Gastroesophageal sphincter (tissue), 4 donors: ENCODE measurements at regions not wholly inside any gene's neighbourhood (a gene's known extent, or its start where the extent isn't known, plus 50 kb on each side); places are given as distances from the start of the nearest gene placed in this dataset.

ENCODE experiments used
- ATAC-seq: fragments of 150-250 bp; one replicate; pipeline ENCODE4 v1.9.1; 2016; ENCODE audit warnings: mild to moderate bottlenecking, moderate library complexity
- H3K27ac ChIP-seq, 4 donors: fragments of 200-600 bp; sonication (generic) in 3 of 4; 1 replicate in 3 of 4; 2 replicates in 1 of 4; pipeline ENCODE4 v1.5.1; 2016 to 2019
- H3K27me3 ChIP-seq: fragments of 200-600 bp; sonication (generic); one replicate; pipeline ENCODE4 v1.5.1; 2019
- H3K36me3 ChIP-seq, 2 donors: fragments of 200-600 bp; sonication (generic); one replicate each; pipeline ENCODE4 v1.5.1; 2019; ENCODE audit warnings: control low read depth in 1 of 2
- H3K4me1 ChIP-seq, 3 donors: fragments of 200-600 bp; sonication (generic); 1 replicate in 2 of 3; 2 replicates in 1 of 3; pipeline ENCODE4 v1.5.1; 2016 to 2019; ENCODE audit warnings: control low read depth in 2 of 3
- H3K4me3 ChIP-seq, 2 donors: fragments of 200-600 bp; sonication (generic); one replicate each; pipeline ENCODE4 v1.5.1; 2019; ENCODE audit warnings: mild to moderate bottlenecking in 1 of 2, moderate library complexity in 1 of 2
- H3K9me3 ChIP-seq, 3 donors: fragments of 200-600 bp; sonication (generic); one replicate each; pipeline ENCODE4 v1.5.1; 2017 to 2019; ENCODE audit warnings: control low read depth in 2 of 3
- EP300 ChIP-seq: sonication (generic); formaldehyde crosslinking; IDR thresholded peaks from one replicate; pipeline ENCODE4 v1.6.1; 2017; ENCODE audit warnings: antibody characterized with exemption, mild to moderate bottlenecking
- POLR2A ChIP-seq, 2 donors: fragments of 450-650 bp; IDR thresholded peaks; one replicate each; pipeline ENCODE4 v1.6.1; 2017; ENCODE audit warnings: antibody characterized with exemption in 2 of 2, mild to moderate bottlenecking in 2 of 2, moderate library complexity in 1 of 2
- POLR2AphosphoS5 ChIP-seq: sonication (generic); formaldehyde crosslinking; IDR thresholded peaks from one replicate; pipeline ENCODE4 v1.6.1; 2017; ENCODE audit warnings: antibody characterized with exemption
- WGBS, 2 donors: methylation state at CpG; one replicate each; pipeline ENCODE4 v1.1.5; 2018; ENCODE audit warnings: low coverage in 1 of 2; 5-methylcytosine and 5-hydroxymethylcytosine counted together
- TF ChIP-seq, protein P1 (sequence below), 4 experiments: fragments of 200-600 bp in 2 of 4; fragments of 450-650 bp in 2 of 4; sonication (generic) in 1 of 4; IDR thresholded peaks; one replicate each; pipeline ENCODE4 v1.5.1; 2017 to 2019; ENCODE audit warnings: antibody characterized with exemption in 4 of 4, mild to moderate bottlenecking in 2 of 4, moderate library complexity in 2 of 4

GRCh38 chr4:44019721-44020120, 428.9 kb downstream of the KCTD8 start:
- no peak for ATAC-seq
- H3K9me3 ChIP-seq = peaks cover 0 to 3% (median 0%) of the 10 kb centered on the region in 3 donors
- no peak overlapping the region for H3K4me3 ChIP-seq
- TF ChIP-seq, protein P1, sequence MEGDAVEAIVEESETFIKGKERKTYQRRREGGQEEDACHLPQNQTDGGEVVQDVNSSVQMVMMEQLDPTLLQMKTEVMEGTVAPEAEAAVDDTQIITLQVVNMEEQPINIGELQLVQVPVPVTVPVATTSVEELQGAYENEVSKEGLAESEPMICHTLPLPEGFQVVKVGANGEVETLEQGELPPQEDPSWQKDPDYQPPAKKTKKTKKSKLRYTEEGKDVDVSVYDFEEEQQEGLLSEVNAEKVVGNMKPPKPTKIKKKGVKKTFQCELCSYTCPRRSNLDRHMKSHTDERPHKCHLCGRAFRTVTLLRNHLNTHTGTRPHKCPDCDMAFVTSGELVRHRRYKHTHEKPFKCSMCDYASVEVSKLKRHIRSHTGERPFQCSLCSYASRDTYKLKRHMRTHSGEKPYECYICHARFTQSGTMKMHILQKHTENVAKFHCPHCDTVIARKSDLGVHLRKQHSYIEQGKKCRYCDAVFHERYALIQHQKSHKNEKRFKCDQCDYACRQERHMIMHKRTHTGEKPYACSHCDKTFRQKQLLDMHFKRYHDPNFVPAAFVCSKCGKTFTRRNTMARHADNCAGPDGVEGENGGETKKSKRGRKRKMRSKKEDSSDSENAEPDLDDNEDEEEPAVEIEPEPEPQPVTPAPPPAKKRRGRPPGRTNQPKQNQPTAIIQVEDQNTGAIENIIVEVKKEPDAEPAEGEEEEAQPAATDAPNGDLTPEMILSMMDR (IDR thresholded peaks at IDR 0.05) = no peak
- no peak for TF ChIP-seq POLR2A (IDR thresholded peaks at IDR 0.05)
- TF ChIP-seq POLR2AphosphoS5 = no peak
- TF ChIP-seq EP300 = no peak
- H3K4me1 ChIP-seq = no peaks in the 10 kb centered on the region
- 35 to 40% methylated on average over 1 of the region's 1 CpG for WGBS, 2 donors
- H3K36me3 ChIP-seq = no peaks in the 10 kb centered on the region
- H3K27me3 ChIP-seq = no peaks in the 10 kb centered on the region
- no peak overlapping the region for H3K27ac ChIP-seq

- TF ChIP-seq, protein P1 (IDR thresholded peaks at IDR 0.05) = no peak
- TF ChIP-seq POLR2AphosphoS5 (no peak), POLR2A (IDR thresholded peaks at IDR 0.05) (no peak), EP300 (no peak)
- Histone ChIP-seq H3K27me3 (no peaks in the 10 kb centered on the region), H3K27ac (no peak overlapping the region), H3K4me1 (no peaks in the 10 kb centered on the region), H3K36me3 (no peaks in the 10 kb centered on the region), H3K9me3 (peaks cover 0 to under 1% (median 0%) of the 10 kb centered on the region in 3 donors), H3K4me3 (no peak overlapping the region)
- WGBS, 2 donors = 41 to 50% methylated on average over 2 to 3 of the region's 3 CpGs
- no peak for ATAC-seq
Observed at GRCh38 chr4:44025376-44026020, 423.1 kb downstream of the KCTD8 start.

DNA sequence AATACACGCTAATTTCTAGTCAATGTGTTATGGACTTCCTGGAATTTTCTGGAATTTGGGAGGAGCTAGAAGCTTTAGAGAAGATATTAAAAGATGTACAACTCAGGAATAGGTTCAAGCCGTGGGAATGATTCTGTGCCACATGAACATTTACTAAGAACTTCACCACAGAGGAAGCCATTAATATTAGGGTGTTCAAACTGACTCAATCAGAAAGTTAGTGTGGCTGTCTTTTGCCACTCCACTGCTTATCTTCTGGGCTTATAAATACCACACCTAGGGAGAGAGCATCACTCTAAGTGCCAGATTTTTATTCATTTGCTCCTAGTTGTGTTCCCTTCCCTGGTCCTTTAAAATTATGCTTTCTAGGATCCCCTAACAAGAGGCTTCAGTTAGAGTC, 409.8 kb downstream of the KCTD8 start:
- TF ChIP-seq EP300 = no peak
- no peaks in the 10 kb centered on the region for H3K27me3 ChIP-seq
- ATAC-seq = no peak
- H3K4me3 ChIP-seq = no peak overlapping the region
- no peaks in the 10 kb centered on the region for H3K9me3 ChIP-seq
- H3K4me1 ChIP-seq = no peaks in the 10 kb centered on the region
- no peaks in the 10 kb centered on the region for H3K36me3 ChIP-seq
- WGBS, 2 donors = 69 to 71% methylated on average over 2 of the region's 2 CpGs
- H3K27ac ChIP-seq = no peak overlapping the region

- TF ChIP-seq POLR2A (IDR thresholded peaks at IDR 0.05) = no peak
- WGBS, 2 donors = 71 to 78% methylated on average over 3 to 4 of the region's 4 CpGs
- Histone ChIP-seq H3K27ac (no peak overlapping the region), H3K9me3 (no peaks in the 10 kb centered on the region), H3K27me3 (no peaks in the 10 kb centered on the region), H3K4me3 (no peak overlapping the region), H3K4me1 (no peaks in the 10 kb centered on the region), H3K36me3 (no peaks in the 10 kb centered on the region)
- ATAC-seq = no peak
Observed at GRCh38 chr4:44046491-44046890, 402.1 kb downstream of the KCTD8 start.

DNA sequence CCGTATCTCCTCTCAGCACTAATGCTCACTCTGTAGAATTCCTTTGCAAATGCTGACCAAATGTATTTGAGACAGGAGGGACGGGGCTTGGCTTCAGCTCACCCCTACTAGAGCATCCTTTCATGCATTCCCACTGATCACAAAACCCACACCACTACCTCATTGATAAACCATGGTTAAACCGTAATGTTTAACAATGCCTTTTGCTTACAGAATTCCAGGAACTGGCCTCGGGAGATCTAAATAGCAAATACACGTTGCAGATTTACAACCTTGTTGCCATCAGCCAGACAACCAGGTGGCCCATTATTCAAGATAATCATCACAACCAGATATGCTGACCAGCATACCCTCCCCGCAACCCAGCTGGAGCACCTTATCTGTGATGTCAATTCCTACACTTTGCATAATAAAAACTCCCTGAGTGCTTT, 391.9 kb downstream of the KCTD8 start:
- Histone ChIP-seq H3K36me3 (no peaks in the 10 kb centered on the region), H3K27ac (no peak overlapping the region), H3K4me1 (no peaks in the 10 kb centered on the region), H3K27me3 (no peaks in the 10 kb centered on the region), H3K4me3 (no peak overlapping the region), H3K9me3 (no peaks in the 10 kb centered on the region)
- TF ChIP-seq, protein P1 (IDR thresholded peaks at IDR 0.05) = no peak
- TF ChIP-seq POLR2A (IDR thresholded peaks at IDR 0.05) (no peak), EP300 (no peak), POLR2AphosphoS5 (no peak)
- 45 to 57% methylated on average over 5 to 6 of the region's 6 CpGs for WGBS, 2 donors
- no peak for ATAC-seq

DNA sequence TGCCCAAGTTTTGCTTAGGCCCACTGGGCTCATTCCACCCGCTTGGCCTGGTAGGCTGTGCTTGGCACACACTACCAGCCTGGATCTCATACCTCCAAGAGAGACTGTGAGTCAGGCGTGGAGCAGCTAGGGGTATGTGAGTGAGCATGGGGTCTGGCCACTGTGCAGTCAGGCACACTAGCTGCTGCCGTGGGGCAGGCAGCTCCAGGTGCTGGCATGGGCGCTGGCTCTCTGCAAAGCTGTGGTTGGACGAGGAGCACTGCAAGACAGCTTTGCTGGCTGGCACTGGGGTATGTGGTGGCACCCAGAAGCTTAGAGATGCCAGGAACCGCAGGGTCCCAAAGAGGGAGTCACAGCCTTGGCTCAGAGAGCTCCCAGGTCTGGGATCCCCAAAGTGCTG, 377.8 kb downstream of the KCTD8 start:
- ATAC-seq = no peak
- H3K9me3 ChIP-seq = no peaks in the 10 kb centered on the region
- no peak for TF ChIP-seq POLR2AphosphoS5
- TF ChIP-seq, protein P1 (IDR thresholded peaks at IDR 0.05) = no peak

More for the DNA sequence above, 377.8 kb downstream of the KCTD8 start:
- WGBS, 2 donors = 100% methylated on average over 1 to 2 of the region's 6 CpGs
- no peaks in the 10 kb centered on the region for H3K36me3 ChIP-seq
- no peaks in the 10 kb centered on the region for H3K27me3 ChIP-seq
- no peak overlapping the region for H3K27ac ChIP-seq
- no peak overlapping the region for H3K4me3 ChIP-seq
- H3K4me1 ChIP-seq = no peaks in the 10 kb centered on the region
